SJCRH30 (cell line): ENCODE measurements at regions not wholly inside any gene's neighbourhood (a gene's known extent, or its start where the extent isn't known, plus 50 kb on each side); places are given as distances from the start of the nearest gene placed in this dataset.

ENCODE experiments used
- DNase-seq, 2 experiments: peaks; one replicate each; pipeline ENCODE4 v3.0.0-alpha.2; 2015 to 2020
- H3K27ac ChIP-seq: fragments of 250-450 bp; sonication (Bioruptor Pico); 2 replicates; pipeline ENCODE4 v1.5.1; 2020; ENCODE audit warnings: mild to moderate bottlenecking, moderate library complexity
- H3K27me3 ChIP-seq: fragments of 250-450 bp; sonication (Bioruptor Pico); 2 replicates; pipeline ENCODE4 v1.5.1; 2020; ENCODE audit warnings: mild to moderate bottlenecking, moderate library complexity
- H3K36me3 ChIP-seq: fragments of 250-450 bp; sonication (Bioruptor Pico); 2 replicates; pipeline ENCODE4 v1.5.1; 2020; ENCODE audit warnings: mild to moderate bottlenecking, moderate library complexity
- H3K4me1 ChIP-seq: fragments of 250-450 bp; sonication (Bioruptor Pico); 2 replicates; pipeline ENCODE4 v1.5.1; 2020; ENCODE audit warnings: mild to moderate bottlenecking, moderate library complexity
- H3K4me3 ChIP-seq: fragments of 250-450 bp; sonication (Bioruptor Pico); 2 replicates; pipeline ENCODE4 v1.5.1; 2020; ENCODE audit warnings: mild to moderate bottlenecking, moderate library complexity
- H3K9me3 ChIP-seq: fragments of 250-450 bp; sonication (Bioruptor Pico); replicated peaks from 2 replicates; pipeline ENCODE4 v1.5.1; 2020; ENCODE audit warnings: mild to moderate bottlenecking, moderate library complexity

DNA sequence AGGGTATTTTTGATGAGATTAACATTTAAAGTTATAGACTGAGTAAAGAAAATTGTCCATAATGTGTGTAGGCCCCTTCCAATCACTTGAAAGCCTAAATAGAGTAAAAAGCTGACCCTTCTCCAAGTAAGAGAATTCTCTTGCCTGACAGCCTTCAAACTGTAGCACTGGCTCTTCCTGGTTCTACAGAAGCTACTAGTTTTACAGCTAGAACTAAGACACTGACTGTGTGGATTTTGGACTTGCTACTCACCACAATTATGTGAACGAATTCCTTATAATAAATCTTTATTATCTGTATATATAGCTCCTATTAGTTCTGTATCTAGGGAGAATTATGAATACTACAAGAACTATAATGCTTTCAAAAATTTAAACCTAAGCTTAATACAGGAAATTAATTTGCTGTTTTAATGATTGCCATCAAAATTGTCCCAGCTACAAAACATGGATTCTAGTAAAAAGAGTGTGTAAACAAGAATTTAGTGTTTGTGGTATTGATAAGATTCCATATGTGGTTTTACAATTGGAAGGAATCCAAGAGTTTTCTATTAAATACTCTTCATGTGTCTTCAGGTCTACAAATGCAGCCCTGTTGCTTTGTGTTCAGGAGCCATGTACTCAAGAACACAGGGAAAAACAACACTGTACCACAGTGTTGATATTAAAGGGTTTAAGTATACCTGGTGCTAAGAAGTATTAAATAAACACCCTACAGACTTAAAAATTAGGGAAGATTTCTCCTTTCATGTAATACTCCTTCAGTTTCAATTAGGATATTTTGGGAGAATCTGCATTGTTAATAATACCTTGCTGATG lies 366.5 kb downstream of the CXXC4 start:
- no peaks in the 10 kb centered on the region for H3K36me3 ChIP-seq
- no peaks in the 10 kb centered on the region for H3K27me3 ChIP-seq
- no peak overlapping the region for H3K4me3 ChIP-seq
- H3K4me1 ChIP-seq, result no peaks in the 10 kb centered on the region
- H3K27ac ChIP-seq, result no peak overlapping the region
- H3K9me3 ChIP-seq, result no peaks in the 10 kb centered on the region
- DNase-seq, result no peak

DNA sequence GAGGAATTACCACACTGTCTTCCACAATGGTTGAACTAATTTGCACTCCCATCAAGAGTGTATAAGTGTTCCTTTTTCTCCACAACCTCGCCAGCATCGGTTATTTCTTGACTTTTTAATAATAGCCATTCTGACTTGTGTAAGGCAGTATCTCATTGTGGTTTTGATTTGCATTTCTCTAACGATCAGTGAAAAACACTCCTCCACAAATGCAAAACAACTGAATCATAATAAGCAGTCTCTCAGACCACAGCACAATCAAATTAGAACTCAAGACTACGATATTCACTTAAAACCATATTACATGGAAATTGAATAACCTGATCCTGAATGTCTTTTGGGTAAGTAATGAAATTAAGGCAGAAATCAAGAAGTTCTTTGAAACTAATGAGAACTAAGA lies 371.7 kb downstream of the CXXC4 start:
- Histone ChIP-seq H3K4me1 (no peaks in the 10 kb centered on the region), H3K4me3 (no peak overlapping the region), H3K27ac (no peak overlapping the region), H3K36me3 (no peaks in the 10 kb centered on the region), H3K9me3 (no peaks in the 10 kb centered on the region), H3K27me3 (no peaks in the 10 kb centered on the region)
- no peak for DNase-seq

DNA sequence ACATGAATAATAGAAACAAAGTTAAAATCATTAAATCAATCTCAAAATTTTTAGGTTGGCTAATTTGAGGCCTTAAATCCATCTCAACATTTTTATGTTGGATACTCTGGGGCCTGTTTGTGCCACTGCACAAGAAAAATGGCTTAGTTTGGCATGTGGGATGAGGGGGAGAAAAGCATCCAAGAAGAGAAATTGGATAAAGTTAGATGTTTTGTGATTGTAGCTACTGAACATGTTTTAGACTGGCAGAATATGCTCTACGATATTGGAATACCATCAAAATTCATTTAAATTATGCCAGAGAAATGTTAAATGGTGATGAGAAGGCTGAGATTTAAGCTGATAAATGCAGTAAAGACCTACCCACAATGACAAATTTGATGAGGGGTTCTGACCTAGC lies 376.9 kb downstream of the CXXC4 start:
- H3K4me1 ChIP-seq, result no peaks in the 10 kb centered on the region
- no peak for DNase-seq
- no peaks in the 10 kb centered on the region for H3K9me3 ChIP-seq
- no peaks in the 10 kb centered on the region for H3K36me3 ChIP-seq
- no peak overlapping the region for H3K4me3 ChIP-seq
- H3K27me3 ChIP-seq, result no peaks in the 10 kb centered on the region
- no peak overlapping the region for H3K27ac ChIP-seq

DNA sequence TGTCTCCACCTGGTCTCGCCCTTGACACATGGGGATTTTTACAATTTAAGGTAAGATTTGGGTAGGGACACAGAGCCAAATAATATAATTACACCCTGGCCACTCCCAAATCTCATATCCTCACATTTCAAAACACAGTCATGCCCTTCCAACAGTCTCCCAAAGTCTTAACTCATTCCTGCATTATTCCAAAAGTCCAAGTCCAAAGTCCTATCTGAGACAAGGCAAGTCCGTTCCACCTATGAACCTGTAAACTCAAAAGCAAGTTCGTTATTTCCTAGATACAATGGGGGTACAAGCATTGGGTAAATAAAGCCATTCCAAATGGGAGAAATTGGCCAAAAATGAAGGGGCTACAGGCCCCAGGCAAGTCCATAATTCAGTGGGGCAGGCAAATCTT lies 380.8 kb downstream of the CXXC4 start:
- H3K9me3 ChIP-seq, result no peaks in the 10 kb centered on the region
- no peak overlapping the region for H3K4me3 ChIP-seq
- DNase-seq, result no peak
- H3K27ac ChIP-seq, result no peak overlapping the region
- no peaks in the 10 kb centered on the region for H3K36me3 ChIP-seq
- no peaks in the 10 kb centered on the region for H3K27me3 ChIP-seq
- no peaks in the 10 kb centered on the region for H3K4me1 ChIP-seq

DNA sequence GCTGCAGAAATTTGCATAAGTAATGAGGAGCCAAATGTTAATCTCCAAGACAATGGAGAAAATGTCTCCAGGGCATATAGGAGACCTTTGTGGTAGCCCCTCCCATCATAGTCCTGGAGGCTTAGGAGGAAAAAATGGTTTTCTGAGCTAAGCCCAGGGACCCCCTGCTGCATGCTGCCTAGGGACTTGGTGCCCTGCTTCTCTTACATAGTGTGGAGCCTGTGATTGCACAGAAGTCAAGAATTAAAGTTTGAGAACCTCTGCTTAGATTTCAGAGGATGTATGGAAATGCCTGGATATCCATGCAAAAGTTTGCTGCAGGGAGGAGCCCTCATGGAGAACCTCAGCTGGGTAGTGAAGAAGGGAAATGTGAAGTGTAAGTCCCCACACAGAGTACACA lies 379.4 kb upstream of the TACR3 start:
- H3K9me3 ChIP-seq, result no peaks in the 10 kb centered on the region
- H3K4me3 ChIP-seq, result no peak overlapping the region
- H3K27ac ChIP-seq, result no peak overlapping the region
- DNase-seq, result no peak
- no peaks in the 10 kb centered on the region for H3K4me1 ChIP-seq
- no peaks in the 10 kb centered on the region for H3K27me3 ChIP-seq
- no peaks in the 10 kb centered on the region for H3K36me3 ChIP-seq

DNA sequence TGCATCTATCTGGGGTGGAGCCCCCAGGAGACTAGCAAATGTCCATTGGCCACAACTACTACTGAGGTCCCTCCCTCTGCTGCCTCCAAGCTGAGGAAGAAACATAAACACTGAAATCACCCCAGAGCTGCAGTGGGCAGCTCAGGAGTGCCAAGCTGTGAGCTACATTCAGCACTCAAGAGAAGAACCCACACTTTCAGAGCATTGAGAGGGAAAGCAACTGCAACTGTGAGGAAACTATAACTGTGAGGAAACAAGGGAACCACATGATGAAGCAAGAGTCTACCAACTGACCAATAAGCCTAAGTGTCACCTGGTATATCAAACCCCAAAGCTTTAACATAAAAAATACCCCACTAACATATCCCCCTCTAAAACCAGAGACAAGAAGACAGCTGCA lies 373.5 kb upstream of the TACR3 start:
- H3K27me3 ChIP-seq, result no peaks in the 10 kb centered on the region
- H3K36me3 ChIP-seq, result no peaks in the 10 kb centered on the region

DNA sequence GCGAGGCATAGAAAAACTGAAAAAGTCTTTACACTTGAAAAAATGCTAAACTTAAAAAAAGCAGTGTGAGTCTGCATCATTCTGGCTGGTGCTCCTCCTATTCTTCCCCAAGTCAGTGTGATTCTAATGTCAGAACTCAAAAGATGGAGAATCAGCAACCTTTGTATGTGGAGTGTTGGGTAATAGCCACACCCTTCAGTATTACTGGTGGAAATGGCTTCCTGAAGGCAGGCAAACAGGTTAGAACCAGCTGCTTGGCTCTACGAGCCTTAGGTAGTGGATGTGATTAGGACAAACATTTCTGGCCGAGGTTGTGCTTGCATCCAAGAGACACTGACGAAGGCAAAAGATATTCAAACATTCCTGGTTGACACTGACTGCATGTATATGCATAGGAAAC lies 353.4 kb upstream of the TACR3 start:
- no peaks in the 10 kb centered on the region for H3K4me1 ChIP-seq
- no peaks in the 10 kb centered on the region for H3K27me3 ChIP-seq
- no peak for DNase-seq
- no peak overlapping the region for H3K27ac ChIP-seq
- no peaks in the 10 kb centered on the region for H3K36me3 ChIP-seq
- no peaks in the 10 kb centered on the region for H3K9me3 ChIP-seq
- no peak overlapping the region for H3K4me3 ChIP-seq

More for the DNA sequence above, 373.5 kb upstream of the TACR3 start:
- no peak for DNase-seq
- H3K9me3 ChIP-seq, result no peaks in the 10 kb centered on the region
- no peaks in the 10 kb centered on the region for H3K4me1 ChIP-seq
- no peak overlapping the region for H3K4me3 ChIP-seq
- H3K27ac ChIP-seq, result no peak overlapping the region

DNA sequence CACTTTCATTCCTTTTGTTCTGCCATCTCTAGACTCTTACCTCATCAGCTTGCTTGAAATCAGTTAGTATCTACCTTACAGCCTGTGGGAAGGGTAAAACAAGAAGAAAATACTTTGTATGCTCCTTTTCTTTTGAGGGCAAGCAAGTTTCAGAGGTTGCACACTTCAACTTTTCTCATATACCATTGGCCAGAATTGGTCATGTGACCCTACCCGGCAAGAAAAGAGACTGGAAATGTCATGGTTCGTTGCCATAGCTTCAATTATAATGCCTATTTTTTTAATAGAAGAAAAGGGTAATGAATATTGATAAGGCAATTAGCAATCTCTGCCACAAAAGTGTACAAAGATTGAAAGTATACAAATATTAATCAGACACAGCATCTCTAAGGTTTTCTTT lies 346.7 kb upstream of the TACR3 start:
- Histone ChIP-seq H3K27ac (no peak overlapping the region), H3K36me3 (no peaks in the 10 kb centered on the region), H3K4me3 (no peak overlapping the region), H3K4me1 (no peaks in the 10 kb centered on the region), H3K9me3 (no peaks in the 10 kb centered on the region), H3K27me3 (no peaks in the 10 kb centered on the region)
- DNase-seq, result no peak

DNA sequence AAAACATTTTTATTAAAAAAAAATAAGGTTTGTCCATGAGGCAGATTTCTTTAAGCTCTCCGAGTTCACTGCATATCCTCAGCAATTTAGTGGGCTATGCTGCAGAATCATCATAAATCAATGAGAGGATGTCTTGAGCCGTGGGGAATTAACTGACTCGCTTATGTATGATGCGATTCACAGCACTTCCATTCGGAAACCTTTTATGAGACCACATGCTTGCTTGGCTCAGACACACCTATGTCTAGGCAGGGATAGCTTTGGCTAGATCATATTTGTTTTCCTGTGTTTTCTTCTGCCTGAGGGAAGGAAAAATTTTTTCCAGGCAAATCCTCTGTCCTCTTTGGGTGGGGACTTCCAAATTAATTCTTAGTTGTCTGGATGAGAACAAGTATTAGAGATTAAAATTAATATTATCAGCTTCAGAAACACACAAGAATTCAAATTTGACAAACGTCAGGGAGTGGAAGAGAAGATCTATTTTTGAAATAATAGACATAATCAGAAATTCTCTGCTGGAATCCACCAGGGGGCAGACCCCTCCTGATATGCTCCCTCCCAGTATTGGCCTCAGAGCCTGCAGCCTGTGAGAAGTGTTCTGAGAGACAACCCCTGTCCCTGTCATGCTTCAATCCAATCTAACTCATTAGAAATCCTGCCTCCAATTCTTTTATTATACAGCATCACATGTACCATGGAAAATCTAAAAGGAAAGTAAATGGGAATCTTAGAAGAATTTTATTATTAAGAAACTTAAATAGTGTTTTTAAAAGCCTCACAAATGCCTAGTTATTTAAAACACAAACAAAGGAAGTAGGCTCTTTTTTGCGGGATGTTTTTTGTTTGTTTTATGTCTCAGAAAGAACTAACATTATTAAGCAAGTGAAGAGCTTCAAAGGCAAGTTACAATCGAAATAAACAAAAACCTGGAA lies 345.1 kb upstream of the TACR3 start:
- H3K27ac ChIP-seq, result no peak overlapping the region
- DNase-seq, result peak; percentile 51 to 72
- H3K36me3 ChIP-seq, result no peaks in the 10 kb centered on the region
- H3K27me3 ChIP-seq, result no peaks in the 10 kb centered on the region
- H3K9me3 ChIP-seq, result no peaks in the 10 kb centered on the region
- H3K4me1 ChIP-seq, result no peaks in the 10 kb centered on the region
- H3K4me3 ChIP-seq, result no peak overlapping the region

DNA sequence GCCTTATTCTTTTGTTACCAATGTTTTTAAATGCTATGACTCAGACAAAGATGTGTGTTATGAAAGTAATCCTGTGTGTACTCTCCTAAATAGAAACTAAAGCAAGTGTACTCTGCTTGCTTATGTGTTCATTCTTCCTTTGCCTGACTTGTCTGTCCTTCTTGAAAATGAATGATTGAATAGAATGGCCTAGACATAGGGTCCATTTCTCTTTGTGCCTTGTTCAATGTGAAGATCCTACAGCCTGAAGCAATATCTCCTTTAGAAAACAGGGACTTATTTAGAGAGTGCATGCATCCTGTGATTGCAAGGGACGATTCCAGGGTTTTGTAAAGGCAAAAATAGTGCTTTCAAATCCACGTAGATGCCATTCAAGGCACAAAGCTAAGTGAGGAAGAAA lies 343.6 kb upstream of the TACR3 start:
- no peaks in the 10 kb centered on the region for H3K4me1 ChIP-seq
- no peak for DNase-seq
- no peaks in the 10 kb centered on the region for H3K36me3 ChIP-seq
- no peak overlapping the region for H3K27ac ChIP-seq
- H3K4me3 ChIP-seq, result no peak overlapping the region
- H3K27me3 ChIP-seq, result no peaks in the 10 kb centered on the region
- H3K9me3 ChIP-seq, result no peaks in the 10 kb centered on the region

DNA sequence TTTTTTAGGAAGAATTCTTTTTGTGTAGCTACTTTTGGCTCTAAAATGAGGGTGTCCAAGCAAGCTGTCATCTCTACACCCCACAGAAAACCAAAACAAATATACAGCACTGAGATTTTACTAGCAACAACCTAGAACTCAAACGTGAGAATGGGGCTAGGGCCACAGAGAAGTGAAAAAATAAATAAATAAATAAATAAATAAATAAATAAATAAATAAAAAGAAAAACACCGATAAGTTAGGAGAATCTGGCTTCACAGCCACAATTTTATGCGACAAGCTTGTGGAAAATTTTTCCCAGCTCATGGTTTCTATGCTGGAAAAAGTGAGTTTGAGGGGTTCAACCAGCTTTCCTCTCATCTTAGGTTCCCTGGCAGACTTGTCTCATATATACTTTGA lies 324.6 kb upstream of the TACR3 start:
- no peak for DNase-seq
- Histone ChIP-seq H3K4me3 (no peak overlapping the region), H3K27ac (no peak overlapping the region), H3K27me3 (no peaks in the 10 kb centered on the region), H3K4me1 (no peaks in the 10 kb centered on the region), H3K9me3 (no peaks in the 10 kb centered on the region), H3K36me3 (no peaks in the 10 kb centered on the region)

DNA sequence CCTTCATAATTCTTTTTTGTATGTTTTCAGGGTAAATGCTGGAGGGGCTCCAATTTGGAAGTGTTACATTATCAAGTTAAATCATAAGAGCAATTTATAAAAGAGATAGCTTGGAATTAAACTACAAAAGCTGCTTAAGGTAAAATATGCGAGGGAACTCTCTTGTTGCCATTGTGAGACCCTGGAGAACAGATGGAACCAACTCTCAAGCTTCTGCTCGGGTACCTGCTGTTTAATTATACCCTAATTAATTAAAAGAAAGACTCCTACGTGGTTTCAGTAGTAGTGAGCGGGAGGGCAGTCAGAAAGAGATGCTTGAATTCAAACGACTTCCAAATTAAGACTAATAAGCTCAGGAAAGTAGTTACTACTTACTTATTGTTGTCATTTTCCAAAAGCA lies 313.1 kb upstream of the TACR3 start:
- no peaks in the 10 kb centered on the region for H3K9me3 ChIP-seq
- H3K4me1 ChIP-seq, result no peaks in the 10 kb centered on the region
- no peak overlapping the region for H3K4me3 ChIP-seq
- DNase-seq, result no peak
- H3K27ac ChIP-seq, result no peak overlapping the region
- H3K27me3 ChIP-seq, result no peaks in the 10 kb centered on the region
- H3K36me3 ChIP-seq, result no peaks in the 10 kb centered on the region

DNA sequence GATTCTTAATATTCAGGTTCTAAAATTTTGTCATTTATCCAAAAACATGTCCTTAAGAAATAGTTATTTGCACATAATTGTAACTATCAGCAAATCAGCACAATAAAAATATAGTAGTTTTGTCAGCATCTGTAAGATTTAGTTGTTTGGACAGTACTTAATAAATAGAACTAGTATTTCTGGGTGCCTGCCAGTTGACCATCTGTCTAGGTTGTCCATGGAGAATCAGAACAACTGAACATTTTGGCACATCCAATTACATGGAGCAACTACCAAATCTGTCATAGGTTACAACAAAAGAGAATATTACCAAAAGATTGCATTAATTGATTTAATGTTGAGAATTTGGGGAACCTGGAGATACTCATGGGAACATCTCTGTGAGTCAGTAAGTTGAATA lies 305.5 kb upstream of the TACR3 start:
- H3K9me3 ChIP-seq, result no peaks in the 10 kb centered on the region
- no peaks in the 10 kb centered on the region for H3K4me1 ChIP-seq
- H3K36me3 ChIP-seq, result no peaks in the 10 kb centered on the region
- no peak overlapping the region for H3K4me3 ChIP-seq
- no peaks in the 10 kb centered on the region for H3K27me3 ChIP-seq
- DNase-seq, result peak in 1 of 2 experiments; percentile 2
- no peak overlapping the region for H3K27ac ChIP-seq

DNA sequence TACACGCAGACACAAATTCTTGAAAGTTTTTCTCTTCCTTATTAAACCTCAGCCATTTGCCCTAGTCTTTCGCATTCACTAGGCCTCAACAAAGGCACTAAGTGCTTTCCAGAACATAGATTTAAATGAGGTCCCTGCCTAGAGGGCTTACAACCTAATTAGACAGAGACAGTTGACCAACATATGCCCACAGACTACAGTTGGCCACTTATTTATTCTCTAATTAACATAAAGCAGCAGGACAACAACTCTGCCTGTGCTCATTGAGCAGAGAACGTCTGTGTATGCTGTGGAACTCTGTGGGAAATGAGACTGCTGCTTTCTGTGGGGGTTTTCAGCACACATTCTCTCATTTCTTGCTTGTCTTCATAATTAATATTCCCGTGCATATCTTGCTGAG lies 303.0 kb upstream of the TACR3 start:
- H3K36me3 ChIP-seq, result no peaks in the 10 kb centered on the region
- H3K27ac ChIP-seq, result no peak overlapping the region
- no peaks in the 10 kb centered on the region for H3K9me3 ChIP-seq
- no peak for DNase-seq
- H3K27me3 ChIP-seq, result no peaks in the 10 kb centered on the region
- H3K4me1 ChIP-seq, result no peaks in the 10 kb centered on the region
- H3K4me3 ChIP-seq, result no peak overlapping the region

DNA sequence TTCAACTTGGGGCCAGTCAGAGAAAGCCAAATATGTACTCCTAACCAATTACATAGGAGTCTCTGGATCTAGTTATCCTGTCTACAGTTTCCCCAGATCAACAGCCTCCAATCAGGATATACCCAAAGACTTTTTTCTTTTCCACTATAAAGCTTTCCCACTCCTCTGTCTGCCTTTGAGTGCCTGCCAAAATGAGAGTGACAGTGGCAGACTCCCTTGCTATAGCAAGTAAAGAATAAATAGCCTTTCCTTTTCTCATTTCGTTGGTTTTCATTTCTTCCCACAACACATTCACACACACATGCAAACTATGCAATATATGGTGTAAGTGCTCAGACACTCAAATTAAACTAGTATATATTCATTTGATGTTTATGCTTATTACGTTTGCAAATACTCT lies 302.4 kb upstream of the TACR3 start:
- no peak for DNase-seq
- no peak overlapping the region for H3K27ac ChIP-seq
- H3K27me3 ChIP-seq, result no peaks in the 10 kb centered on the region

More for the DNA sequence above, 302.4 kb upstream of the TACR3 start:
- Histone ChIP-seq H3K36me3 (no peaks in the 10 kb centered on the region), H3K9me3 (no peaks in the 10 kb centered on the region), H3K4me1 (no peaks in the 10 kb centered on the region), H3K4me3 (no peak overlapping the region)
